Neuronal stem cell (in vitro differentiated cells): ENCODE measurements at regions not wholly inside any gene's neighbourhood (a gene's known extent, or its start where the extent isn't known, plus 50 kb on each side); places are given as distances from the start of the nearest gene placed in this dataset.

Experiments used
- DNase-seq: peaks from one replicate; pipeline ENCODE4 v3.0.0-alpha.2; 2013; ENCODE audit warnings: low spot score
- H2AFZ ChIP-seq: one replicate; pipeline ENCODE4 v1.6.1; 2013; ENCODE audit warnings: mild to moderate bottlenecking, low read length, inconsistent platforms
- H2AK5ac ChIP-seq: 2 replicates; pipeline ENCODE4 v1.6.1; 2013; ENCODE audit warnings: low read depth, mild to moderate bottlenecking, inconsistent platforms, low read length, moderate library complexity, mixed read lengths
- H2BK120ac ChIP-seq: 2 replicates; pipeline ENCODE4 v1.6.1; 2013; ENCODE audit warnings: low read depth, mild to moderate bottlenecking, inconsistent platforms, low read length, moderate library complexity, mixed read lengths
- H2BK12ac ChIP-seq: one replicate; pipeline ENCODE4 v1.6.1; 2013; ENCODE audit warnings: low read length, inconsistent platforms
- H2BK15ac ChIP-seq: 2 replicates; pipeline ENCODE4 v1.6.1; 2013; ENCODE audit warnings: mild to moderate bottlenecking, low read length, inconsistent platforms, mixed read lengths
- H2BK5ac ChIP-seq: one replicate; pipeline ENCODE4 v1.6.1; 2013; ENCODE audit warnings: inconsistent platforms, mild to moderate bottlenecking, low read length, moderate library complexity
- H3K14ac ChIP-seq: one replicate; pipeline ENCODE4 v1.6.1; 2013; ENCODE audit warnings: low read length, inconsistent platforms
- H3K18ac ChIP-seq: 2 replicates; pipeline ENCODE4 v1.6.1; 2013; ENCODE audit warnings: low read length, inconsistent platforms
- H3K23ac ChIP-seq: 2 replicates; pipeline ENCODE4 v1.6.1; 2013; ENCODE audit warnings: low read depth, mild to moderate bottlenecking, mixed read lengths, low read length, inconsistent platforms; ENCODE audit not compliant: poor library complexity
- H3K27ac ChIP-seq: replicated peaks from 3 replicates; pipeline ENCODE4 v1.5.1; 2013; ENCODE audit warnings: low read length, inconsistent platforms
- H3K27me3 ChIP-seq, 3 experiments: 2 replicates each; pipeline ENCODE4 v1.6.1; 2013; ENCODE audit warnings: low read length in 3 of 3, mild to moderate bottlenecking in 2 of 3, inconsistent platforms in 1 of 3, low read depth in 1 of 3, mixed read lengths in 1 of 3, moderate library complexity in 1 of 3; ENCODE audit not compliant: control insufficient read depth in 3 of 3, insufficient read depth in 3 of 3
- H3K36me3 ChIP-seq, 2 donors: replicated peaks in 1 of 2; 2 replicates each; pipeline ENCODE4 v1.6.1; 2013; ENCODE audit warnings: low read length in 2 of 2; ENCODE audit not compliant: control insufficient read depth in 2 of 2, insufficient read depth in 2 of 2
- H3K4ac ChIP-seq: 2 replicates; pipeline ENCODE4 v1.6.1; 2013; ENCODE audit warnings: inconsistent platforms, mild to moderate bottlenecking, low read length, moderate library complexity
- H3K4me1 ChIP-seq, 2 donors: 1 replicate in 1 of 2; 2 replicates in 1 of 2; pipeline ENCODE4 v1.6.1; 2013; ENCODE audit warnings: low read length in 2 of 2, low read depth in 1 of 2; ENCODE audit not compliant: control insufficient read depth in 2 of 2, insufficient read depth in 1 of 2
- H3K4me2 ChIP-seq: one replicate; pipeline ENCODE4 v1.6.1; 2013; ENCODE audit warnings: mild to moderate bottlenecking, low read length, inconsistent platforms; ENCODE audit not compliant: insufficient read depth, poor library complexity, severe bottlenecking
- H3K4me3 ChIP-seq, 2 donors: 2 replicates each; pipeline ENCODE4 v1.5.1; 2013; ENCODE audit warnings: low read length in 2 of 2, mild to moderate bottlenecking in 2 of 2, inconsistent platforms in 1 of 2, moderate library complexity in 1 of 2
- H3K79me1 ChIP-seq: one replicate; pipeline ENCODE4 v1.6.1; 2013; ENCODE audit warnings: low read depth, mild to moderate bottlenecking, inconsistent platforms, low read length, moderate library complexity
- H3K9ac ChIP-seq: one replicate; pipeline ENCODE4 v1.6.1; 2013; ENCODE audit warnings: mild to moderate bottlenecking, low read depth, low read length, inconsistent platforms; ENCODE audit not compliant: poor library complexity
- H3K9me3 ChIP-seq, 2 donors: replicated peaks in 1 of 2; 2 replicates each; pipeline versions ENCODE3 to v1.6.1; 2013; ENCODE audit warnings: low read length in 2 of 2, mild to moderate bottlenecking in 2 of 2, inconsistent platforms in 1 of 2, low read depth in 1 of 2, mixed read lengths in 1 of 2, moderate library complexity in 1 of 2; ENCODE audit not compliant: control insufficient read depth in 2 of 2, insufficient read depth in 1 of 2
- H4K8ac ChIP-seq: one replicate; pipeline ENCODE4 v1.6.1; 2013; ENCODE audit warnings: low read depth, mild to moderate bottlenecking, inconsistent platforms, low read length, moderate library complexity
- H4K91ac ChIP-seq: one replicate; pipeline ENCODE4 v1.6.1; 2013; ENCODE audit warnings: low read length, low read depth, mild to moderate bottlenecking, inconsistent platforms; ENCODE audit not compliant: poor library complexity
- WGBS, 2 donors: extraction: QIAGEN DNeasy Blood & Tissue Kit; methylation state at CpG; one replicate each; pipeline ENCODE4 v1.1.7; 2013; ENCODE audit warnings: missing lambda C conversion rate in 2 of 2, mixed read lengths in 1 of 2; ENCODE audit not compliant: insufficient read length in 2 of 2, insufficient replicate concordance in 1 of 2; ENCODE audit errors: extremely low coverage in 2 of 2; 5-methylcytosine and 5-hydroxymethylcytosine counted together

GRCh38 chr6:45724511-45724910, 291.1 kb downstream of the CLIC5 start:
- no peak overlapping the region for H3K14ac ChIP-seq
- H2AFZ ChIP-seq, result no peak overlapping the region
- H3K4ac ChIP-seq, result no peak overlapping the region
- peaks cover 0 to 2% of the 10 kb centered on the region in 2 donors for H3K9me3 ChIP-seq
- no peak overlapping the region for H2AK5ac ChIP-seq
- no peak overlapping the region for H3K4me2 ChIP-seq
- no CpG with 5 or more reads among the region's 2 CpGs for WGBS, 2 donors
- no peak overlapping the region for H3K18ac ChIP-seq
- no peak overlapping the region for H2BK15ac ChIP-seq
- no peak overlapping the region for H3K27ac ChIP-seq
- no peak overlapping the region for H4K8ac ChIP-seq
- no peak overlapping the region for H2BK120ac ChIP-seq
- no peak overlapping the region for H2BK12ac ChIP-seq
- H3K27me3 ChIP-seq, result no peaks in the 10 kb centered on the region
- no peaks in the 10 kb centered on the region for H3K36me3 ChIP-seq
- DNase-seq, result no peak
- H3K4me1 ChIP-seq, result peaks cover 0 to 3% of the 10 kb centered on the region in 2 donors
- H4K91ac ChIP-seq, result no peak overlapping the region
- H3K23ac ChIP-seq, result no peak overlapping the region
- H3K9ac ChIP-seq, result no peak overlapping the region
- H3K4me3 ChIP-seq, result no peak overlapping the region
- H3K79me1 ChIP-seq, result no peaks in the 10 kb centered on the region
- no peak overlapping the region for H2BK5ac ChIP-seq

- Histone ChIP-seq H2BK15ac (no peak overlapping the region), H3K9me3 (peaks cover 0 to 2% of the 10 kb centered on the region in 2 donors), H3K4me2 (no peak overlapping the region), H2AK5ac (no peak overlapping the region), H3K79me1 (no peaks in the 10 kb centered on the region), H4K8ac (no peak overlapping the region), H2BK12ac (no peak overlapping the region), H2AFZ (no peak overlapping the region), H3K36me3 (no peaks in the 10 kb centered on the region), H4K91ac (no peak overlapping the region), H2BK120ac (no peak overlapping the region), H3K9ac (no peak overlapping the region), H3K4ac (no peak overlapping the region), H3K27ac (no peak overlapping the region), H3K14ac (no peak overlapping the region), H3K4me3 (no peak overlapping the region), H2BK5ac (no peak overlapping the region), H3K18ac (no peak overlapping the region), H3K27me3 (no peaks in the 10 kb centered on the region), H3K23ac (no peak overlapping the region), H3K4me1 (peaks cover 0 to 3% of the 10 kb centered on the region in 2 donors)
- DNase-seq, result no peak
These were observed 291.6 kb downstream of the CLIC5 start for GRCh38 chr6:45724027-45724426.

- no peak overlapping the region for H3K9ac ChIP-seq
- H3K27me3 ChIP-seq, result no peaks in the 10 kb centered on the region
- no CpG with 5 or more reads among the region's 2 CpGs for WGBS, 2 donors
- no peak overlapping the region for H3K23ac ChIP-seq
- H3K18ac ChIP-seq, result no peak overlapping the region
- no peak overlapping the region for H3K27ac ChIP-seq
- no peak overlapping the region for H2BK15ac ChIP-seq
- no peak overlapping the region for H3K4me3 ChIP-seq
- H3K79me1 ChIP-seq, result no peaks in the 10 kb centered on the region
- no peak overlapping the region for H2BK120ac ChIP-seq
- H4K91ac ChIP-seq, result no peak overlapping the region
- peaks cover 0 to 2% of the 10 kb centered on the region in 2 donors for H3K4me1 ChIP-seq
- no peak overlapping the region for H2AFZ ChIP-seq
- H4K8ac ChIP-seq, result no peak overlapping the region
- no peak overlapping the region for H2BK5ac ChIP-seq
- H2AK5ac ChIP-seq, result no peak overlapping the region
- peaks cover 0 to 2% of the 10 kb centered on the region in 2 donors for H3K9me3 ChIP-seq
- H3K4me2 ChIP-seq, result no peak overlapping the region
- no peaks in the 10 kb centered on the region for H3K36me3 ChIP-seq
- no peak overlapping the region for H3K4ac ChIP-seq
- no peak overlapping the region for H3K14ac ChIP-seq
- H2BK12ac ChIP-seq, result no peak overlapping the region
- DNase-seq, result no peak
These were observed 292.8 kb downstream of the CLIC5 start for GRCh38 chr6:45722876-45723275.

GRCh38 chr6:45721665-45722064, 294.0 kb downstream of the CLIC5 start:
- H2BK120ac ChIP-seq, result no peak overlapping the region
- H2AK5ac ChIP-seq, result no peak overlapping the region
- H3K4me2 ChIP-seq, result no peak overlapping the region
- no peaks in the 10 kb centered on the region for H3K27me3 ChIP-seq
- H3K36me3 ChIP-seq, result no peaks in the 10 kb centered on the region
- H2BK15ac ChIP-seq, result no peak overlapping the region
- no peak overlapping the region for H3K23ac ChIP-seq
- H4K91ac ChIP-seq, result no peak overlapping the region
- no peak for DNase-seq
- H3K27ac ChIP-seq, result no peak overlapping the region
- H3K79me1 ChIP-seq, result no peaks in the 10 kb centered on the region
- peaks cover 0 to 2% of the 10 kb centered on the region in 2 donors for H3K9me3 ChIP-seq
- WGBS, 2 donors, result no CpG with 5 or more reads among the region's 6 CpGs
- H3K4me1 ChIP-seq, result no peaks in the 10 kb centered on the region
- no peak overlapping the region for H3K18ac ChIP-seq
- no peak overlapping the region for H3K4me3 ChIP-seq
- H3K4ac ChIP-seq, result no peak overlapping the region
- no peak overlapping the region for H2AFZ ChIP-seq
- H4K8ac ChIP-seq, result no peak overlapping the region
- H2BK12ac ChIP-seq, result no peak overlapping the region
- no peak overlapping the region for H2BK5ac ChIP-seq
- no peak overlapping the region for H3K9ac ChIP-seq
- H3K14ac ChIP-seq, result no peak overlapping the region
